ENCODE measurements at regions not wholly inside any gene's neighbourhood (a gene's known extent, or its start where the extent isn't known, plus 50 kb on each side); places are given as distances from the start of the nearest gene placed in this dataset.

DNA sequence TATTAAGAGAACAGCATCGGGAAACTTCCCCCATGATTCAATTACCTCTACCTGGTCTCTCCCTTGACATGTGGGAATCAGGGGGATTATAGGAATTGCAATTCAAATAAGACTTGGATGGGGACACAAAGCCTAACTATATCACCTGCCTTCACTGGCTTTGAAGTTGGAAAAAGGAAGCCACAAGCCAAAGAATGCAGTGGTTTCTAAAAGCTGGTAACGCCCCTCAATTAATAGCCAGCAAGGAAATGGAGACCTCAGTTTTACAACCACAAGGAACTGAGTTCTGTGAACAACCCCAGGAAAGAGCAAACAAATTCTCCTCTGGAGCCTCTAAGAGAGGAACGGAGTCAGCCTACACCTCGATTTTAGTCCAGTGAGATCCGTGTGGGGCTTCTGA, 244.1 kb downstream of the TFAP2A start:
- no peak for TF ChIP-seq MYC (IDR thresholded peaks at IDR 0.05; ENCODE audit: low read depth, low read length)
- TF ChIP-seq EZH2 (IDR thresholded peaks at IDR 0.05; ENCODE audit: borderline replicate concordance, low read depth, low read length, severe bottlenecking): no peak
- TF ChIP-seq POLR2A (IDR thresholded peaks at IDR 0.05; ENCODE audit: low read depth, low read length): no peak
- TF ChIP-seq, protein P1, sequence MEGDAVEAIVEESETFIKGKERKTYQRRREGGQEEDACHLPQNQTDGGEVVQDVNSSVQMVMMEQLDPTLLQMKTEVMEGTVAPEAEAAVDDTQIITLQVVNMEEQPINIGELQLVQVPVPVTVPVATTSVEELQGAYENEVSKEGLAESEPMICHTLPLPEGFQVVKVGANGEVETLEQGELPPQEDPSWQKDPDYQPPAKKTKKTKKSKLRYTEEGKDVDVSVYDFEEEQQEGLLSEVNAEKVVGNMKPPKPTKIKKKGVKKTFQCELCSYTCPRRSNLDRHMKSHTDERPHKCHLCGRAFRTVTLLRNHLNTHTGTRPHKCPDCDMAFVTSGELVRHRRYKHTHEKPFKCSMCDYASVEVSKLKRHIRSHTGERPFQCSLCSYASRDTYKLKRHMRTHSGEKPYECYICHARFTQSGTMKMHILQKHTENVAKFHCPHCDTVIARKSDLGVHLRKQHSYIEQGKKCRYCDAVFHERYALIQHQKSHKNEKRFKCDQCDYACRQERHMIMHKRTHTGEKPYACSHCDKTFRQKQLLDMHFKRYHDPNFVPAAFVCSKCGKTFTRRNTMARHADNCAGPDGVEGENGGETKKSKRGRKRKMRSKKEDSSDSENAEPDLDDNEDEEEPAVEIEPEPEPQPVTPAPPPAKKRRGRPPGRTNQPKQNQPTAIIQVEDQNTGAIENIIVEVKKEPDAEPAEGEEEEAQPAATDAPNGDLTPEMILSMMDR (IDR thresholded peaks at IDR 0.05; ENCODE audit: extremely low read depth in 1 of 2, insufficient read depth in 1 of 2, low read depth in 1 of 2, low read length in 2 of 2): no peak
- no peak for TF ChIP-seq GATA2 (IDR thresholded peaks at IDR 0.05; ENCODE audit: insufficient read depth, insufficient read length, low read depth, low read length)
- TF ChIP-seq POLR2AphosphoS5 (IDR thresholded peaks at IDR 0.05; ENCODE audit: insufficient read depth, low read depth, low read length): no peak
